Prostate gland (tissue), 1 donor: ENCODE measurements at regions not wholly inside any gene's neighbourhood (a gene's known extent, or its start where the extent isn't known, plus 50 kb on each side); places are given as distances from the start of the nearest gene placed in this dataset.

Experiments
- POLR2A ChIP-seq: fragments of 450-650 bp; IDR thresholded peaks from one replicate; pipeline ENCODE4 v1.6.1; 2016; ENCODE audit warnings: antibody characterized with exemption, mild to moderate bottlenecking
- POLR2AphosphoS5 ChIP-seq: sonication (generic); formaldehyde crosslinking; IDR thresholded peaks from one replicate; pipeline ENCODE4 v1.6.1; 2017; ENCODE audit warnings: antibody characterized with exemption

DNA sequence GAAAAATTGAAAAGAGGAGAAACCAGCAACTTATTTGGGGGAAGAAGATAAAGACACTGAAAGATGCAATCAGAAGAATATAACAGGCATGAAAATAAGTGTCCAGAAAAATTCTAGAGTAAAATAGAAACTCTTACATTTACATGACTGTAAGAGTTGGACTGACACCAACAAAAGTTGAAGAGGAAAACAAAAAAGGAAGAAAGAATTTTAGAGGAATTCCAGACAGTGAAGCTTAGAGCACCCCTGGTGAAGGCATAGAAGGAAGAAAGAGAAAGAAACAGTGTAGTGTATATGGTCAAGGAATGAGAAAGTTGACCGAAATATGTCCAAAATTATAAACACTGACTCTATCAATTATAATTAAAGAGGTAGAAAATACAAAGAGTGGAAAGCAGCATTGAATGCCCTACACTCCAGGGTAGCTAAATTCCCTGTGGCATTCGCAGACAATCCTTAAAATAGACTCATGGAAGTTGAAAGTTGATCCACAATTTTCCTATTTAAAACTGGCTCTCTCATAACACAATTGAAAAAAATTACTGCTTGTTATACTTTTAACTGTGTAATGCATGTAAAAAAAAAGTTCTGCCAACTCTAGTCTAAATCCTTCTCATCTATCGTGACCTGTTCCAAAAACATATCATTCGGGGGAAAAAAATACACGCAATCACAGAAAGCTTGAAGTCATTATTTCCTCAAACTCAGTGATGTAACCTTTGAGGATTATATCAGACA is 102.6 kb upstream of the ABI3BP start:
- TF ChIP-seq POLR2AphosphoS5 (no peak), POLR2A (no peak)
